HG02759 (cell line): ENCODE measurements at regions not wholly inside any gene's neighbourhood (a gene's known extent, or its start where the extent isn't known, plus 50 kb on each side); places are given as distances from the start of the nearest gene placed in this dataset.

Source experiments
- ATAC-seq: cut with Tn5 transposase; IDR thresholded peaks from one replicate; pipeline ENCODE4 v1.9.1; 2021; ENCODE audit warnings: mild to moderate bottlenecking, moderate library complexity; ENCODE audit not compliant: unreplicated experiment

DNA sequence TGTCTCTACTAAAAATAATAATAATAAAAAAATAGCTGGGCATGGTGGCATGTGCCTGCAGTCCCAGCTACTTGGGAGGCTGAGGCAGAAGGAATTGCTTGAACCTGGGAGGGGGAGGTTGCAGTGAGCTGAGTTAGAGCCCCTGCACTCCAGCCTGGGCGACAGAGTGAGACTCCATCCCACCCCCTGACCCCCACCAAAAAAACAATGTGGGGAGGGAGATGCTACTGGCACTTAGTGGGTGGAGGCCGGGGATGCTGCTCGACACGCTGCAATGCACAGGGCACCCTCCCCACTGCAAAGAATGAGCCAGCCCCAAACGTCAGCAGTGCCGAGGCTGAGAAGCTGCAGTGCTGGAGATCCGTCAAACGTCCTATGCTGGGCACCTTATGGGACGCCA lies 77.5 kb upstream of the MAP1LC3B2 start:
- ATAC-seq, result no peak

DNA sequence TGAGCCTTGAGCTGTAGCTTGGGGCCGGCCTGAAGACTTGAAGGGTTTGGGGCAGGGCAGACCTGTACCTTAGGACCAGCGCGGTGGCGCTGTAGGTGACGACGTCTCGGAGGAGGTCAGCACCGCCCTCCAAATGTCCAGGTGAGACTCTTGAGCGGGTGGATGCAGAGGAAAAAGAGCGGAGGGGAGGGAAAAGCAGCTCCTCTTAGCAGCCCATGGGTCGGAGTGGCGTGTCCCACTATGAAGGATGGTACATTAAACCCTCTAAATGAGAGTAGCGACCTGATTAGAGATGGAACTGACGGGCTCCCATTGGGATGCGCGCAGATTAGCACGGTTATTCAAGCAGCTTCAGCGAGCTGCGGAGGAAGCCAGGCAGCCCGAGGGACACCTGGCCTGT lies 77.0 kb upstream of the MAP1LC3B2 start:
- no peak for ATAC-seq

DNA sequence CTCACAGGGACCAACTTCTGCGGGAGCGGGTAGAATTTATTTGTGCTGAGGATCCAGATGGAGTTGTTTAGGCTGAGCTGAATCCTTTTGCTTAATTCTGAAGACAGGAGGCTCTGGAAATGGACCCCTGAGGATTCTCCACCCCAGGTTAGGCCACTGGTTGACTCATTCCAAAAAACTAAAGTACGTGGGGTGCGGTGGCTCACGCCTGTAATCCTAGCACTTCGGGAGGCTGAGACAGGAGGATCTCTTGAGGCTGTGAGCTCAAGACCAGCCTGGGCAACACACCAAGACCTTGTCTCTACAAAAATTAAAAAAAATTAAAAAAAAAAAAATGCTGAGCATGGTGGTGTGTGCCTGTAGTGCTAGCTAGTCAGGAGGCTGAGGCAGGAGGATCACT lies 76.3 kb upstream of the MAP1LC3B2 start:
- ATAC-seq, result no peak

DNA sequence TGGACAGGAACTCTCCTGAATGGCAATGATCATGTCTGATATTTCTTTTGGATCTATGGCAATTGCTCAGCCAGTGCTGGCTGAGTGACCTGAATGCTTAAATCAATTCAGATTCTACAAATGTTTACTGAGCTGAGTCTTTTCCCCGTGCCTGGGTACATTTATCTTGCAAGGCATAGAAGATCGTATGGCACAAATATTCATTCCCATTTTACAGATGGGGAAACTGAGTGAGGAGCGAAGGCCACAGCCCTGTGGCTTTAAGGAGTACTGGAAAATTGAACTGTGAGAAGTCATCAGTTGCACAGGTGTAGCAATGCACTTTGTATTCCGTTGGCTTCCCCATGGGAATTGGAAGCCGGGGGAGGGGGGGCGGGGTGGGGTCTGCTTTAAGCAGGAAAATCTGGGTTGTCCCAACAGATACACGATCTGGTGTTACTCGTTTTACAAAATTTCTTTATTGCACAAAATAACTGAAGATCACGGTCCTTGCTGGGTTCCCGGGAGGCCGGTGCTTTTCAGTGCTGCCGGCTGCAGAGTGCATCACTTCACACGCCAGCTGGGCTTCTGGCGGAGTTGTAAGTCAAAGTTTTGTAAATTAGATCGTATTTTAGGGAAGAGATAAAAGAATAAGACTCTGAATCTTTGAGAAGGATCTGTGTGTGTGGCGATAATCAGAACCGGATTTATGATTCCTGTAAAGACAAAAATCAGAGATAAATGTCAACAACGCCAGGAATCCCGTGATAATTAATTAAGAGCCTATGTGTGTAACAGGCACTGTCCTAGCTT lies 75.0 kb upstream of the MAP1LC3B2 start:
- ATAC-seq, result no peak

DNA sequence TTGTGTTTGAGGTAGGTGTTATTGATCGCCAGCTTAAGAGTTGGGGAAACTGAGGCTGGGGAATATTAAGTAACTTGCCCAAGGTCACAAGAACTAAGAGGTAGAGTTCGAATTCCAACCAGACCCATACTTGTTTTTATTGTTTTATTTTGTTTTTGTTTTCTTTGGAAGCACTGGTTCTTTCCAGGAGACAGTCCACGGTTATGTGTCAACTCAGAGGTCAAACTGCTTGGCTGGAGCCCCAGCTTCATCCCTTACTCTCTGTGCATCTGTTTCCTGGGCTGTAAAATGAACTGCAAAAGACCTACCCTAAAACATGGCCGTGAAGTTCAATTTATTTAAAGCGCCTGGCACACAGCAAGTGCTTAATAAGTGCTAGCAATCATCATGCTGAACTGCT lies 74.4 kb upstream of the MAP1LC3B2 start:
- ATAC-seq, result no peak

DNA sequence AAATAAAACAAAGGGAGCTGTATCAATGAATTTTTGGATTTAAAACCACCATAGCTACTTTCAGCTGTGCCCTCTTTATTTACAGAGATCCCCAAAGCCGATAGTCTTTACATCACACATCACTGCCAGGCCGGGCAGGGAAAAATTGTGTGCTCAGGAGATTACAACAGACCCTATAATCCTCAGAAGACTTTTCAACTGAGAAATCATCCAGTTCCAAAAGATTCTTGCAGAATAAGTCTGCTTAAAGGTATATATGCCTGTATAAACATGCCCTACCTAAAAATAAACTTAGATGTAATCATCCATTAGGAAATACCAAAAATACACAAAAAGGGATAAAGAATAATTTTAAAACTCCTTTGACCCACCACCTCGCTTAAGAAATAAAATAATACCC lies 70.1 kb upstream of the MAP1LC3B2 start:
- no peak for ATAC-seq

DNA sequence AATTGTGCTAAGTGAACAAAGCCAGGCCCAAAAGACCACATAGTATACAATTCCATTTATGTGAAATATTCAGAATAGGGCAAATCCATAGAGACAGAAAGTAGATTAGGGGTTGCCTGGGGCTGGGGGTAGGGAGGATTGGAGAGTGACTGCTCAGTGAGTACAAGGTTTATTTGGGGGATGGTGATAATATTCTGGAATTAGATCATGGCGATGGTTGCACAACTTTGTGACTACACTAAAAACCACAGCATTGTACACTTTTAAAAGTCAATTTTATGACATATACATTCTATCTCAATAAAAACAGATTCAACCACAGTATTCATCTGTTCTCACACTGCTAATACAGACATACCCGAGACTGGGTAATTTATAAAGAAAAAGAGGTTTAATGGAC lies 68.7 kb upstream of the MAP1LC3B2 start:
- ATAC-seq, result no peak

DNA sequence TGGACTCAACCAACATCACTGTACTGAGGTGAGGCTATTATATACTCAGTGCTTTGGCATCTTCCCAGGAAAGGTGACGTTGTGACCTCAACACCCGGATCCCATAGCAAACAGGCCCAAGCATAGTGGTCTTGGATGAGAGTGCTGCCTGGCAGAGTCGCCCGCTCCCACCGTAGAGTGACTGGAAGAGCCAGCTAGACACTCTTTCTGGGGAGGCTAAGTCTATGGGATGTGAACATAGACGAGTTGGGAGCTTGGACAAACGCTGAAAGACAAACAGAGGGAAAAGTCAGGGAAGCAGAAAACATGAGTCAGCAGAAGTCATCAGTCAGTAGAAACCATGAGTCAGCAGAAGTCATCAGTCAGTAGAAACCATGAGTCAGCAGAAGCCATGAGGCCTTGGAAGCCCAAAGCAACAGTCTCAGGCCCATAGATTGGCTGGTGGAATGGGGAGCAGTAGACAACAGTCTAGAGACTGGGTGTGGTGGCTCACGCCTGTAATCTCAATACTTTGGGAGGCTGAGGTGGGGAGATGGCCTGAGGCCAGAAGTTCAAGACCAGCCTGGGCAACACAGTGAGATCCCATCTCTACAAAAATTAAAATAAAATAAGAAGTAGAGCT lies 66.4 kb upstream of the MAP1LC3B2 start:
- no peak for ATAC-seq

DNA sequence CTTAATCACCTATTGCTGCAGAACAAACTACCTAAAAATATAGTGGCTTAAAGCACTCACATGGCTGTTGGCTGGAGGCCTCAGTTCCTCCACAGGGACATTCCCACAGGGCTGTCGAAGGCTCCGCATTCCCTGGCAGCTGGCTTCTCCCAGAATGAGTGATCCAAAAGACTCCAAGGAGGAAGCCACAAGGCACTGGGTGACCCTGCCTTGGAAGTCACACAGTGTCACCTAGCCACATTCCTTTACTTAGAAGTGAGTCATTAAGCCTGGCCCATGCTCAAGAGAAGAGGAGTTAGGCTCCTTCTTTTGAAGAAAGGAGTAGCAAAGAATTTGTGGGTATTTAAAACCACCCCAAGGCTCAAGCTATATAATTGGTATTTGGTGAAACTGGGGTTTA lies 63.9 kb upstream of the MAP1LC3B2 start:
- ATAC-seq, result no peak

DNA sequence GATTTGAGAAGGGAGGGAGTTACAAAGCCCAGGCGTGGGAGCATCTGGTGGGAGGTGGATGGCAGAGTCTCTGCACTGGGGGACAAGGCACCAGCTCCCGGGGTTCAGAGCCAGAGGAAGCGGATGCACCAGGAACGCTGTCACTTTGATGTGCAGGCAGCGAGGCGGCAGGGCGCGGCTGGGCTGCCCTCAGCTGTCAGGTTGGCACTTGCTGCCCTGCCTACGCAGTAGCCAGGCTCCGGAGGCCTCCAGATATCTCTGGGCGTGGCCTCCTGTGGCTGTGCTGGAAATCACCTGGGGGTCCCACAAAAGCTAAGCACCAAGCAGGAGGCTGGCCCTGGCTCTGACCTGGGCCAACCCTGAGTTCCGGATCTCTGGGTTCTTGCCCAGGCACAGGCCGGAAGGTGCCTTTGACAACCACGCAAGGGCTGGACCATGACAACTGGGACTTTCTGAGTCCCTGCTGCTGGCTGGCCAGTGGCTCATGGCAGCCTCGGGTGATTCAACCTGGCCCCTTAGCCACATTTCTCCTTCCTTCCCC lies 62.1 kb upstream of the MAP1LC3B2 start:
- no peak for ATAC-seq

DNA sequence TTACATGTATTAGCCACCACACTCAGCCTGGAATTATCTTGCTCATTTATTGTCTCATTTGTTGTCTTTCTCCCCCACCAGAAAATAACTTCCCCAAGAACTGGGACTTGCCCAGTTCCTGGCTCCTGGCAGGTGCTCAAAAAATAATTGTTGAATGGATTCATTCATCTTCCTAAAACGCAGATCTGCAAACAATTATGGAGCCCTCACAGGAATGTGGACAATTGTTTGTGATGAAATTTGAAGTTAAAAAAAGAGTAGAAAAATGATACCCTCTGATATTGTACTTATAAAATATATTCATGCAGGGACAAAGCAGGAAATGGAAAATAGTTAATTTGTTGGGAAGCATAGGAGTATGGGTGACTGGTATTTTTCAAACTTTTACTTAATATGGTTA lies 60.7 kb upstream of the MAP1LC3B2 start:
- ATAC-seq, result no peak

DNA sequence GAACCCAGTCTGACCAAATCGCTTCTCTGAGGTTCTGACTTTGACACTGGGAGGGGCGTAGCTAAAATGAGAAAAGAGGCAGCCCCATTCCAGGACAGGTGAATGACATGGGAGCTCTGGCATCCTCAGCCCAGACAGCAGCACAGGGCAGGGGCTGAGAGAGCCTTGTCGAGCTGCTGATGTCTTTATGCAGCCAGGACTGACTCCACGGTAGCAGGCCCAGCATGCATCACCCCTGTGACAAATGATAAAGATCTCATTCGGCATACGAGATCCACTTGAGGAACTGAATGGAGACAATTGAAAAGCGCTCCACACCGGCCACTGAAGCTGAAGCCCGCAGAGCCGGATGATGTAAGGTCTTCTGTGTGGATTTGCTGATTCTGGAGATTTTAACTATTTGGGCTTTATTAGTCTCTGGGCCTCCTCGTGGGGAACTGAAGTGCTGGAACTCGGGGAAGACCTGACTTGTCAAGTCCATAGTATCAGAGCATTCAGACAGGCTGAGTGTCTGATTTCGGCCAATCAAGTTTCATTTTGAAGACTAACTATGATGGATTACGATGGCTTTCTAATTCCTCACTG lies 56.9 kb upstream of the MAP1LC3B2 start:
- ATAC-seq, result no peak

DNA sequence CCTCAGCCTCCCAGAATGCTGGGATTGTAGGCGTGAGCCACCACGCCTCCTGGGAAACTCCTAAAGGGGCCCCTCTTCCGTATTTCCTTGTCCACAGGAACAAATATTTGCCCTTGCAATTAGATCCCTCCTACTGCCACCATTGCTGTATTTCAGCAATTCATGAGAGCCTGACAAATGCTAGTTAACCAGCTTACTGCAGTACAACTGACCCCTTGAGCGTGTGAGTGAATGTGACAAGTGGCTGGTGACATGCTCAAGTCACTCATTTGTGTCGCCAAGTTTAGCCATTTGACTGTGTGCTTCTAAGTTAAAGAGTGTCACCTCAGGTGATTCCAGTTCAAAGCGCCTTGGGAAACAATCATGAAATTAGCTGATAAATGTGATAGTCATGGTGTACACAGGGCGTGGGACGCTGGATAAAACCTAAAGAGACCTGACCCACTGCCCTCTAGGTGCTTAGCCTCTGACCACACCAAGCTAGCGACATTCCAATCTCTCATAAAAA lies 56.1 kb upstream of the MAP1LC3B2 start:
- ATAC-seq, result no peak

DNA sequence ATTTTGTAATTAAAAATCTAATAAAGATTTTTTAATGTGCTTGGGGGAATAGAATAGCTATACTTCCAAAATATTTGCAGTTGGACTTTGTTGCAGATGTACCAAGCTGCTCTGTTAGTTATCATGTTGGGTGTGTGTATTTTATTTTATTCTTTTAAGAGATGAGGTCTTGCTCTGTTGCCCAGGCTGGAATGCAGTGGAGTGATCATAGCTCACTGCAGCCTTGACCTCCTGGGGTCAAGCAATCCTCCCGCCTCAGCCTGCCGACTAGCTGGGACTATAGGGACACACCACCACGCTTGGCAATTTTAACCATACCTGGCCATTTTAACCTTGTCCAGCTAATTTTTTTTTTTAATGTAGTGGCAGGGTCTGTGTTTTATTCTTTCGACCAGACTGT lies 54.7 kb upstream of the MAP1LC3B2 start:
- ATAC-seq, result no peak

DNA sequence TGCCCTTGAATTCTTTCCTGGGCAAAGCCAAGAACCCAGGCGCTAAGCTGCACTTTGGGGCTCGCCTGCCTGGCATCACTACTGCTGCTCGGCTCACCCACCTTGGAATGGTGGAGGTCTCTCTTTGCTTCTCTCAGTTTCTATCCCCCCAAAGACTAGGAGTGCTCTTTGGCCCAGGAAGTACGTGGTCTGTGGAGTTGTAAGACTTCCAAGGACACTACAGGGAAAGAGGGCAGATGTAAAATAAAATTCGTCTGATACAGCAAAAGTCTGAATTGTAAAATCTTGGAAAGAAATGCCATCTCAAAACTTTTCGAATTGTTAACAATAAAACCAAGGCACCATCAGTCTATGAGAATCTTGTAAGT lies 52.5 kb upstream of the MAP1LC3B2 start:
- ATAC-seq, result no peak

DNA sequence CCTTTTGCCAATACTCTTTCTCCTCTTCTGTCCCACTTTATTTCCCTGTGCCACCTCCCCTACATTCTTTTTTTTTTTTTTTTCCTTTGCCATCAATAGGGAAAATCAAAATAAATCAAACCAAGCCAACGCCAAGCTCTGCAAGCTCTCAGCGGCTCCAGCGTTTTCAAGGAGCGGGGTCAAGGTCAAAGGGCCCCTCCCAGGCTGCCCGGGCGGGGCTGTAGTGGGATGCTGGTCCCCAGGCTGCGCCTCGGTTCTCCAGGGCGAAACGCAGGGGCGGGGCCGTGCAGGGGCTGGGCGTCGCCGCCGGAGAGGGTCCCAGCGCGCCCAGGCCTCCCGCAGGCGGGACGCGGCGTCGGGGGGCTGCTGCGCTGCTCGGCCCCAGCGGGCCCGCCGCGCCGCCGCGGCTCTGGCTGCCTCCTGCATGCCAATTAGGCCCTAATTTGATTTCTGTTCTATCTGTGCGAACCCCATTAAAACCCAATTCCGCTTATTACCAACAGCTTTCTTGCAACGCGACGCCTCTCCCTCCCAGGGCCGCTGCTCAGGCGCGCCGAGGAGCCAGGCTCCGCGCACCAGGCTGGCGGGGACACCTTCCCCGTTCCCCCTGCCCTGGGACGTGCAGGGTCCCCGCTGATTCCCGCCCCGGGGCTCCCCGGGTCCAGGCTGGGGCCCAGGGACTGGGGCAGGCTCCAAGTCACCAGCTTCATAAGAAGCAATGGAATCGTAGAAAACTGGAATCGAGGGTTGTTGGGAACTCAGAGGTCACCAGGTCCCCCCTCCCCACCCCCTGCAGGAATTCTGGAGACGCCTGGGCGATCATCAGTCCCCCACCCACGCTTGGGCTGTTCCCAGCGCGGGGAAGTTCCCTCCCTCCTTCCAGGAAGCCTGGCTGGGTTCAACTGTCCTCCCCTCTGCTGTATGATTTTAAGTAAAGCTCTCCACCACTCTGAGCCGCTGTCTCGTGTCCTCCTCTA lies 50.7 kb upstream of the MAP1LC3B2 start:
- no peak for ATAC-seq
